Loucy (cell line): ENCODE measurements at regions not wholly inside any gene's neighbourhood (a gene's known extent, or its start where the extent isn't known, plus 50 kb on each side); places are given as distances from the start of the nearest gene placed in this dataset.

Experiments
- H2AFZ ChIP-seq: fragments of 200-600 bp; sonication (generic); 2 replicates; pipeline ENCODE4 v1.6.0; 2016; ENCODE audit warnings: antibody characterized with exemption, mild to moderate bottlenecking, low read length, moderate library complexity
- H3F3A ChIP-seq: fragments of 200-600 bp; 2 replicates; pipeline ENCODE4 v1.6.0; 2016; ENCODE audit warnings: antibody characterized with exemption, low read depth, mild to moderate bottlenecking
- H3K27me3 ChIP-seq: fragments of 200-600 bp; sonication (generic); 2 replicates; pipeline ENCODE4 v1.6.1; 2014; ENCODE audit warnings: low read length, mild to moderate bottlenecking; ENCODE audit not compliant: insufficient read depth, poor library complexity, severe bottlenecking
- H3K36me3 ChIP-seq: fragments of 200-600 bp; sonication (generic); 2 replicates; pipeline ENCODE4 v1.6.1; 2016; ENCODE audit warnings: low read length; ENCODE audit not compliant: insufficient read depth
- H3K4me1 ChIP-seq: fragments of 200-600 bp; sonication (generic); 2 replicates; pipeline ENCODE4 v1.5.1; 2014; ENCODE audit warnings: low read length, mild to moderate bottlenecking; ENCODE audit not compliant: insufficient read depth, poor library complexity, severe bottlenecking
- H3K4me2 ChIP-seq: fragments of 200-600 bp; sonication (generic); 2 replicates; pipeline ENCODE4 v1.6.0; 2014; ENCODE audit warnings: antibody characterized with exemption, low read length, low read depth, mild to moderate bottlenecking; ENCODE audit not compliant: poor library complexity, severe bottlenecking
- H3K4me3 ChIP-seq: fragments of 200-600 bp; sonication (generic); 2 replicates; pipeline ENCODE4 v1.5.1; 2014; ENCODE audit warnings: low read length, mild to moderate bottlenecking, mixed read lengths; ENCODE audit not compliant: poor library complexity, severe bottlenecking
- H3K79me2 ChIP-seq: fragments of 200-600 bp; sonication (generic); 2 replicates; pipeline ENCODE4 v1.6.1; 2014; ENCODE audit warnings: low read length; ENCODE audit not compliant: insufficient read depth
- H3K9ac ChIP-seq: fragments of 200-600 bp; sonication (generic); 2 replicates; pipeline ENCODE4 v1.6.0; 2014; ENCODE audit warnings: mild to moderate bottlenecking, low read depth, low read length, moderate library complexity; ENCODE audit not compliant: poor library complexity, severe bottlenecking
- H3K9me2 ChIP-seq: fragments of 200-600 bp; sonication (generic); replicated peaks from 2 replicates; pipeline ENCODE4 v1.6.1; 2016; ENCODE audit warnings: low read depth, low read length, mixed read lengths
- H3K9me3 ChIP-seq: fragments of 200-600 bp; sonication (generic); 2 replicates; pipeline ENCODE4 v1.6.1; 2014; ENCODE audit warnings: mild to moderate bottlenecking, antibody characterized with exemption, low read length, low read depth; ENCODE audit not compliant: insufficient read depth
- H4K20me1 ChIP-seq: fragments of 200-600 bp; sonication (generic); 2 replicates; pipeline ENCODE4 v1.6.0; 2014; ENCODE audit warnings: antibody characterized with exemption, low read length, mild to moderate bottlenecking; ENCODE audit not compliant: insufficient read depth, poor library complexity, severe bottlenecking
- CTCF ChIP-seq: fragments of 200-600 bp; sonication (generic); conservative IDR thresholded peaks from 2 replicates; pipeline ENCODE4 v1.5.1; 2014; ENCODE audit warnings: mild to moderate bottlenecking, antibody characterized with exemption, low read length
- EZH2phosphoT487 ChIP-seq: fragments of 200-600 bp; IDR thresholded peaks from 2 replicates; pipeline ENCODE4 v1.6.1; 2018; ENCODE audit warnings: antibody characterized with exemption, mild to moderate bottlenecking, moderate library complexity, borderline replicate concordance

- Histone ChIP-seq H3K9me2 (no peaks in the 10 kb centered on the region), H3K4me2 (no peak overlapping the region), H3K27me3 (no peaks in the 10 kb centered on the region), H3K9me3 (peaks cover 2% of the 10 kb centered on the region; the same call in 1 of the 2 replicates), H2AFZ (no peak overlapping the region), H3K36me3 (no peaks in the 10 kb centered on the region), H4K20me1 (no peaks in the 10 kb centered on the region), H3K4me1 (no peaks in the 10 kb centered on the region), H3K9ac (no peak overlapping the region), H3K4me3 (no peak overlapping the region), H3F3A (no peaks in the 10 kb centered on the region), H3K79me2 (no peaks in the 10 kb centered on the region)
- TF ChIP-seq EZH2phosphoT487 (no peak), CTCF (no peak)
Observed at GRCh38 chr16:74153773-74154172, 142.8 kb upstream of the PSMD7 start.

- Histone ChIP-seq H4K20me1 (no peaks in the 10 kb centered on the region), H3K36me3 (no peaks in the 10 kb centered on the region), H3K27me3 (no peaks in the 10 kb centered on the region), H3K4me2 (no peak overlapping the region), H3K9ac (no peak overlapping the region), H3K9me3 (peaks cover 2% of the 10 kb centered on the region; the same call in 1 of the 2 replicates), H3K79me2 (no peaks in the 10 kb centered on the region), H3K4me1 (no peaks in the 10 kb centered on the region), H3K4me3 (no peak overlapping the region), H2AFZ (no peak overlapping the region), H3F3A (no peaks in the 10 kb centered on the region), H3K9me2 (0 out of 2 replicates have a peak, but pooled peaks cover 6% of the 10 kb centered on the region)
- no peak for TF ChIP-seq EZH2phosphoT487
- TF ChIP-seq CTCF: no peak
Observed at GRCh38 chr16:74146643-74147042, 150.0 kb upstream of the PSMD7 start.

DNA sequence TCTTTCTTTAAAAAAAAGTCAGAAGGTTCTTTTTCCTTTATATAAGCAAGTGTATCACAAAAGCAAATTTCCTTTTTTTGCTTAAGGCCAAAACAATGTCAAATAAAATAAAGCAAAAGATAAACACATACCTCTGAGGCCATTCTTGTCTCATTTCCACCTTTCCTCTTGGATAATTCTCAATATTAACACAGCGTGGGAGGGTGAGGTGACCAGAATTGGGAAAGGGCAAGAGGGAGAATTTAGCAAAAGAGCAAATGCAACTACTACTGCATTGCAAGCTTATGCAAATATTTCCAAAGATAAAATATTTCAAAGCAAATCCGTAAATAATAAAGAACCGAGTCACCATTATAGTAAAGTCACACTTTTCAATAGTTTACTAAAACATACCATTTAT lies 153.4 kb upstream of the PSMD7 start:
- Histone ChIP-seq H3K36me3 (no peaks in the 10 kb centered on the region), H3K9me2 (0 out of 2 replicates have a peak, but pooled peaks cover 6% of the 10 kb centered on the region), H3K4me2 (no peak overlapping the region), H3K79me2 (no peaks in the 10 kb centered on the region), H3K4me3 (no peak overlapping the region), H2AFZ (no peak overlapping the region), H3K4me1 (no peaks in the 10 kb centered on the region), H3K9ac (no peak overlapping the region), H3K27me3 (no peaks in the 10 kb centered on the region), H3F3A (no peaks in the 10 kb centered on the region), H4K20me1 (no peaks in the 10 kb centered on the region), H3K9me3 (no peaks in the 10 kb centered on the region)
- TF ChIP-seq CTCF: no peak
- TF ChIP-seq EZH2phosphoT487: no peak
